K562 (cell line): ENCODE measurements at regions not wholly inside any gene's neighbourhood (a gene's known extent, or its start where the extent isn't known, plus 50 kb on each side); places are given as distances from the start of the nearest gene placed in this dataset.

Experiments
- ATAC-seq: fragments of 200-7000 bp; cut with Tn5 transposase; 3 replicates; pipeline ENCODE4 v1.9.1; 2020; ENCODE audit warnings: moderate library complexity
- BruUV-seq: library from RNA; stranded (reverse); fragments of 400-500 nt; replicated peaks from 2 replicates; lab custom pipeline; 2021; lab: Mats Ljungman, UMichigan
- CTCF ChIA-PET: fragments of 300-600 bp; formaldehyde crosslinking; extraction: SDS; loops from one replicate; lab custom pipeline; 2021; ENCODE audit warnings: low intra/inter-chr PET ratio; lab: Yijun Ruan, JAX
- POLR2A ChIA-PET: fragments of 300-600, 350-650 bp; sonication (Branson Sonifier 250); formaldehyde crosslinking; extraction: SDS; loops from one replicate; lab custom pipeline; 2021; ENCODE audit warnings: antibody characterized with exemption, inconsistent platforms; lab: Yijun Ruan, JAX
- DNase-seq, 4 experiments: peaks; one replicate each; pipeline versions ENCODE4 v3.0.0 to v3.0.0-alpha.2; 2011 to 2018; ENCODE audit warnings: low spot score in 3 of 4, mixed read lengths in 3 of 4; ENCODE audit errors: extremely low read depth in 1 of 4
- FAIRE-seq: peaks from 2 replicates; lab custom pipeline; 2011; peaks lifted over from hg19 to GRCh38; lab: Jason Lieb, UNC
- H2AFZ ChIP-seq: 2 replicates; pipeline ENCODE4 v1.6.0; 2011; ENCODE audit warnings: low read depth, low read length, control low read depth, inconsistent platforms
- H3K27ac ChIP-seq: fragments of 200-600 bp; 3 replicates; pipeline ENCODE4 v1.8.0; 2011; ENCODE audit warnings: low read depth, mild to moderate bottlenecking, control low read depth, inconsistent platforms, low read length, moderate library complexity, mixed read lengths; ENCODE audit errors: extremely low read depth
- H3K27me3 ChIP-seq, 2 experiments: fragments of 300-600 bp in 1 of 2; 2 replicates in 1 of 2; 3 replicates in 1 of 2; pipeline versions ENCODE4 v1.6.0 to v1.8.0; 2011; ENCODE audit warnings: inconsistent platforms in 2 of 2, low read length in 2 of 2, mild to moderate bottlenecking in 1 of 2, mixed read lengths in 1 of 2, moderate library complexity in 1 of 2; ENCODE audit not compliant: control insufficient read depth in 2 of 2, insufficient read depth in 2 of 2
- H3K36me3 ChIP-seq: fragments of 300-600 bp; 3 replicates; pipeline ENCODE4 v1.8.0; 2011; ENCODE audit warnings: mild to moderate bottlenecking, low read length, inconsistent platforms; ENCODE audit not compliant: control insufficient read depth, insufficient read depth
- H3K4me1 ChIP-seq, 2 experiments: fragments of 200-600 bp in 1 of 2; replicated peaks in 1 of 2; 2 replicates in 1 of 2; 3 replicates in 1 of 2; pipeline versions ENCODE4 v1.5.1 to v1.8.0; 2011; ENCODE audit warnings: inconsistent platforms in 2 of 2, low read length in 2 of 2, mild to moderate bottlenecking in 1 of 2, mixed read lengths in 1 of 2, moderate library complexity in 1 of 2; ENCODE audit not compliant: control insufficient read depth in 2 of 2, insufficient read depth in 2 of 2
- H3K4me2 ChIP-seq: 2 replicates; pipeline ENCODE4 v1.6.1; 2011; ENCODE audit warnings: low read length, control low read depth, inconsistent platforms, mixed read lengths; ENCODE audit not compliant: insufficient read depth
- H3K4me3 ChIP-seq: fragments of 200-600 bp; sonication (generic), shearing (Covaris generic); 2 replicates; pipeline ENCODE4 v1.5.1; 2016; ENCODE audit warnings: control low read depth, inconsistent platforms
- H3K79me2 ChIP-seq: fragments of 200-600 bp; 3 replicates; pipeline ENCODE4 v1.8.0; 2011; ENCODE audit warnings: low read length, inconsistent platforms; ENCODE audit not compliant: control insufficient read depth, insufficient read depth
- H3K9ac ChIP-seq, 2 experiments: 2 replicates each; pipeline versions ENCODE4 v1.6.0 to v1.6.1; 2011; ENCODE audit warnings: low read depth in 2 of 2, low read length in 2 of 2, control low read depth in 1 of 2, inconsistent platforms in 1 of 2, mild to moderate bottlenecking in 1 of 2, mixed read lengths in 1 of 2; ENCODE audit not compliant: insufficient read depth in 1 of 2
- H3K9me1 ChIP-seq: one replicate; pipeline ENCODE4 v1.6.0; 2011; ENCODE audit warnings: inconsistent platforms, mild to moderate bottlenecking, low read length, moderate library complexity; ENCODE audit not compliant: control insufficient read depth, insufficient read depth
- H3K9me3 ChIP-seq: replicated peaks from 2 replicates; pipeline ENCODE4 v1.5.1; 2011; ENCODE audit warnings: low read depth, low read length, inconsistent platforms; ENCODE audit not compliant: control insufficient read depth, insufficient read depth
- H4K20me1 ChIP-seq: replicated peaks from 2 replicates; pipeline ENCODE4 v1.6.1; 2011; ENCODE audit warnings: low read length, inconsistent platforms, mixed read lengths; ENCODE audit not compliant: control insufficient read depth, insufficient read depth
- CREB1 ChIP-seq, 2 experiments: sonication (generic) in 1 of 2; formaldehyde crosslinking in 1 of 2; IDR thresholded peaks; 2 replicates each; pipeline versions ENCODE4 v1.6.1 to v1.8.0; 2012 to 2022; ENCODE audit warnings: inconsistent platforms in 1 of 2, mild to moderate bottlenecking in 1 of 2, missing genetic modification reagents in 1 of 2, moderate library complexity in 1 of 2
- WGBS: fragments of 100-300 bp; shearing (Covaris generic); methylation state at CpG from one replicate; pipeline ENCODE4 v1.1.6; 2016; ENCODE audit warnings: low coverage, mixed read lengths; ENCODE audit not compliant: insufficient coverage; ENCODE audit errors: missing lambda C conversion rate; 5-methylcytosine and 5-hydroxymethylcytosine counted together
- in situ Hi-C: fragments of 300-500 bp; cut with MboI; formaldehyde crosslinking; loops from 4 replicates; pipeline ENCODE4 v1.15.0; 2018; ENCODE audit warnings: inconsistent platforms, mixed read lengths
- intact Hi-C: fragments of 100-400 bp; cut with micrococcal nuclease; formaldehyde crosslinking; loops from 2 replicates; pipeline ENCODE4 v1.14.2; 2022
- TF ChIP-seq, protein P1 (sequence below), 3 experiments: fragments of 200-800 bp in 1 of 3; fragments of 250-450 bp in 1 of 3; fragments of 450-650 bp in 1 of 3; sonication (Bioruptor Pico) in 1 of 3; sonication (Bioruptor generic) in 1 of 3; formaldehyde crosslinking in 1 of 3; IDR thresholded peaks; 2 replicates each; pipeline versions ENCODE4 v1.6.1 to v1.8.0; 2016 to 2022; ENCODE audit warnings: mild to moderate bottlenecking in 2 of 3, missing genetic modification characterization in 2 of 3, missing compliant biosample characterization in 1 of 3, moderate library complexity in 1 of 3

- no peaks in the 10 kb centered on the region for H3K79me2 ChIP-seq
- H3K9me3 ChIP-seq: no peaks in the 10 kb centered on the region
- BruUV-seq: no TSS peak
- no peak overlapping the region for H3K9ac ChIP-seq
- CTCF ChIA-PET: no interaction called here
- ATAC-seq: no peak
- TF ChIP-seq, protein P1, sequence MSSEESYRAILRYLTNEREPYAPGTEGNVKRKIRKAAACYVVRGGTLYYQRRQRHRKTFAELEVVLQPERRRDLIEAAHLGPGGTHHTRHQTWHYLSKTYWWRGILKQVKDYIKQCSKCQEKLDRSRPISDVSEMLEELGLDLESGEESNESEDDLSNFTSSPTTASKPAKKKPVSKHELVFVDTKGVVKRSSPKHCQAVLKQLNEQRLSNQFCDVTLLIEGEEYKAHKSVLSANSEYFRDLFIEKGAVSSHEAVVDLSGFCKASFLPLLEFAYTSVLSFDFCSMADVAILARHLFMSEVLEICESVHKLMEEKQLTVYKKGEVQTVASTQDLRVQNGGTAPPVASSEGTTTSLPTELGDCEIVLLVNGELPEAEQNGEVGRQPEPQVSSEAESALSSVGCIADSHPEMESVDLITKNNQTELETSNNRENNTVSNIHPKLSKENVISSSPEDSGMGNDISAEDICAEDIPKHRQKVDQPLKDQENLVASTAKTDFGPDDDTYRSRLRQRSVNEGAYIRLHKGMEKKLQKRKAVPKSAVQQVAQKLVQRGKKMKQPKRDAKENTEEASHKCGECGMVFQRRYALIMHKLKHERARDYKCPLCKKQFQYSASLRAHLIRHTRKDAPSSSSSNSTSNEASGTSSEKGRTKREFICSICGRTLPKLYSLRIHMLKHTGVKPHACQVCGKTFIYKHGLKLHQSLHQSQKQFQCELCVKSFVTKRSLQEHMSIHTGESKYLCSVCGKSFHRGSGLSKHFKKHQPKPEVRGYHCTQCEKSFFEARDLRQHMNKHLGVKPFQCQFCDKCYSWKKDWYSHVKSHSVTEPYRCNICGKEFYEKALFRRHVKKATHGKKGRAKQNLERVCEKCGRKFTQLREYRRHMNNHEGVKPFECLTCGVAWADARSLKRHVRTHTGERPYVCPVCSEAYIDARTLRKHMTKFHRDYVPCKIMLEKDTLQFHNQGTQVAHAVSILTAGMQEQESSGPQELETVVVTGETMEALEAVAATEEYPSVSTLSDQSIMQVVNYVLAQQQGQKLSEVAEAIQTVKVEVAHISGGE (CRISPR knock-in tag; IDR thresholded peaks at IDR 0.05): 0 out of 6 replicates have a peak, but pooled peaks of 1 of the 3 experiments have one; percentile 12
- TF ChIP-seq CREB1 (IDR thresholded peaks at IDR 0.05): no peak
- TF ChIP-seq CREB1 (CRISPR knock-in tag; IDR thresholded peaks at IDR 0.05): no peak
- TF ChIP-seq, all 486 proteins: peak for 1
- FAIRE-seq (no peak), DNase-seq (no peak)
- Histone ChIP-seq H3K4me2 (no peak overlapping the region), H3K36me3 (no peaks in the 10 kb centered on the region), H3K4me1 (peaks cover 0 to 4% of the 10 kb centered on the region in 2 experiments; a peak in 1 of 5 replicates), H3K27ac (no peak overlapping the region), H3K27me3 (peaks cover 7 to 38% of the 10 kb centered on the region in 2 experiments; a peak in 3 of 5 replicates), H3K9me1 (no peaks in the 10 kb centered on the region), H2AFZ (no peak overlapping the region), H4K20me1 (peaks cover 5% of the 10 kb centered on the region; the same call in 1 of the 2 replicates), H3K4me3 (no peak overlapping the region)
- POLR2A ChIA-PET: no interaction called here
- under 1% methylated on average over 7 of the region's 7 CpGs for WGBS
- in situ Hi-C loops (no loop called here), intact Hi-C loops (no loop called here)
These were observed 424.5 kb downstream of the PREX1 start for GRCh38 chr20:48403167-48403761.
